Astrocyte (in vitro differentiated cells and primary cell): ENCODE measurements at regions not wholly inside any gene's neighbourhood (a gene's known extent, or its start where the extent isn't known, plus 50 kb on each side); places are given as distances from the start of the nearest gene placed in this dataset.

Experiments used
- DNase-seq: peaks from one replicate; pipeline ENCODE4 v3.0.0-alpha.2; 2010; ENCODE audit warnings: low read depth
- FAIRE-seq: peaks from 2 replicates; lab custom pipeline; 2011; peaks lifted over from hg19 to GRCh38; lab: Jason Lieb, UNC
- H2AFZ ChIP-seq: 2 replicates; pipeline ENCODE4 v1.6.0; 2012; ENCODE audit warnings: low read depth, low read length, inconsistent platforms
- H3K27ac ChIP-seq: 2 replicates; pipeline ENCODE4 v1.5.1; 2011; ENCODE audit warnings: low read depth, low read length, inconsistent platforms
- H3K27me3 ChIP-seq: 2 replicates; pipeline ENCODE4 v1.6.0; 2011; ENCODE audit warnings: low read length, inconsistent platforms; ENCODE audit not compliant: insufficient read depth
- H3K36me3 ChIP-seq: 2 replicates; pipeline ENCODE4 v1.5.1; 2011; ENCODE audit warnings: low read length, inconsistent platforms; ENCODE audit not compliant: insufficient read depth
- H3K4me1 ChIP-seq: 2 replicates; pipeline ENCODE4 v1.5.1; 2011; ENCODE audit warnings: low read length, inconsistent platforms; ENCODE audit not compliant: insufficient read depth
- H3K4me2 ChIP-seq: 2 replicates; pipeline ENCODE4 v1.6.0; 2012; ENCODE audit warnings: low read length, inconsistent platforms
- H3K4me3 ChIP-seq: 2 replicates; pipeline ENCODE4 v1.5.1; 2011; ENCODE audit warnings: low read depth, mild to moderate bottlenecking, low read length, inconsistent platforms; ENCODE audit not compliant: insufficient read depth
- H3K79me2 ChIP-seq: 2 replicates; pipeline ENCODE4 v1.6.0; 2012; ENCODE audit warnings: mild to moderate bottlenecking, low read length, inconsistent platforms; ENCODE audit not compliant: insufficient read depth
- H3K9ac ChIP-seq: 2 replicates; pipeline ENCODE4 v1.6.0; 2012; ENCODE audit warnings: mild to moderate bottlenecking, low read length, inconsistent platforms
- H3K9me3 ChIP-seq: 2 replicates; pipeline ENCODE4 v1.5.1; 2012; ENCODE audit warnings: low read depth, mild to moderate bottlenecking, low read length, inconsistent platforms; ENCODE audit not compliant: insufficient read depth
- H4K20me1 ChIP-seq: 2 replicates; pipeline ENCODE4 v1.6.0; 2012; ENCODE audit warnings: low read length, inconsistent platforms; ENCODE audit not compliant: insufficient read depth
- H3K27ac Mint-ChIP-seq: one replicate; pipeline ENCODE4 v1.8.0; 2021; ENCODE audit warnings: mild to moderate bottlenecking, mixed read lengths; ENCODE audit not compliant: unreplicated experiment
- H3K27me3 Mint-ChIP-seq: one replicate; pipeline ENCODE4 v1.8.0; 2021; ENCODE audit warnings: low read depth, mixed read lengths; ENCODE audit not compliant: unreplicated experiment
- H3K36me3 Mint-ChIP-seq: one replicate; pipeline ENCODE4 v1.8.0; 2021; ENCODE audit warnings: low read depth, mixed read lengths; ENCODE audit not compliant: unreplicated experiment
- H3K4me1 Mint-ChIP-seq: one replicate; pipeline ENCODE4 v1.8.0; 2021; ENCODE audit warnings: low read depth, mixed read lengths; ENCODE audit not compliant: unreplicated experiment
- H3K4me3 Mint-ChIP-seq: one replicate; pipeline ENCODE4 v1.8.0; 2021; ENCODE audit warnings: mild to moderate bottlenecking, moderate library complexity, mixed read lengths; ENCODE audit not compliant: unreplicated experiment
- H3K9me3 Mint-ChIP-seq: one replicate; pipeline ENCODE4 v1.8.0; 2021; ENCODE audit warnings: mild to moderate bottlenecking, mixed read lengths; ENCODE audit not compliant: unreplicated experiment
- EZH2 ChIP-seq: IDR thresholded peaks from 2 replicates; pipeline ENCODE4 v1.6.1; 2012; ENCODE audit warnings: mild to moderate bottlenecking, low read length, inconsistent platforms; ENCODE audit not compliant: insufficient read depth
- TF ChIP-seq, protein P1 (sequence below): IDR thresholded peaks from 2 replicates; pipeline ENCODE4 v1.5.1; 2011; ENCODE audit warnings: low read depth, mild to moderate bottlenecking, inconsistent platforms, low read length, moderate library complexity; ENCODE audit not compliant: insufficient read depth

DNA sequence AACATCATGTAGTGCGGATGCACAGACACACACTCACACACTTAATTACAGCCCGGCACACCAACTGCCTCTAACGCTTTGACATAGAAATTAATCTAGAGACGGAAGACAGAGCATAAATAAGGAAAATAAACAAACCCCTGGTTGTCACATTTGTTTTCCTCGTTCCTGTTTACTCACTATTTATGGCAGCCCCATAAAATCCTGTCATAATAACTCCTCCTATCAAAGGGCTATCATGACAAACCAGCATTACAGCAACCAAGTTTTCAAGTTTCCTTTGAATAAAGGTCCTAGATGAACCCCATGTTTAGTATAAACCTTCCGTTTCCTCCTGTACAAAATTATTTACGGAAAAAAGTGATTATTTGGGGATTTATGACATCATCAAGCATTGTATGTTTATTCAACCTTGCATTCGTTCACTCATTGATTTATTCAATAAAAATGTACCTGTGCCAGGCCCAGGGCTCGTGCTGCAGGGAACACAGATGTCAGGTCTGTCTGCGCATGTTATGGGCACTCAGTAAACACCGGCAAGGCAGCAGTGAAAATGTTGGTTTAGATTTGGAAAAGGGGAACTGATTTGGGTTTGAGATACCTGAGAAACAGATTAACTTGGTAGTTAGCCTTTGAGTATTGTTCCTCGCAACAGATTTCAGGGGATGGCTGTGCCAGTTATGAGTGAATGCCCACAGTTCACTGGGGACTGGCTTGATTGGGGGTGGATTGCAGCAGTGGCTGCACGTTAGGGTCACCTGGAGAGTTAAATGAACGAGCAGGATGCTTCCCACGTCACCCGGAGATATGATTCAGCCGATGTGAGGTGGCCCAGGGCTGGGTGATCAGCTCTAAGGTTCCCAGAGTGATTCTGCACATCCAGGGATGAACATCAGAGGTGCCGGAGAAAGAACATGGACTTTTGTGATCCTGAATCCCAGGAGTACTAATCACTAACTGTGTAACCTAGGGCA is 295.3 kb upstream of the FOXQ1 start:
- Histone ChIP-seq H3K4me1 (no peaks in the 10 kb centered on the region), H3K4me2 (no peak overlapping the region), H3K4me3 (no peak overlapping the region), H3K27ac (no peak overlapping the region), H3K27me3 (peaks cover 9% of the 10 kb centered on the region), H3K9ac (no peak overlapping the region), H4K20me1 (no peaks in the 10 kb centered on the region), H3K79me2 (no peaks in the 10 kb centered on the region), H3K36me3 (no peaks in the 10 kb centered on the region), H3K9me3 (peaks cover 14% of the 10 kb centered on the region), H2AFZ (no peak overlapping the region)
- Mint-ChIP-seq H3K9me3 (peaks cover 10% of the 10 kb centered on the region), H3K27me3 (peaks cover 17% of the 10 kb centered on the region), H3K27ac (no peak overlapping the region), H3K36me3 (no peaks in the 10 kb centered on the region), H3K4me1 (no peaks in the 10 kb centered on the region), H3K4me3 (no peak overlapping the region)
- FAIRE-seq (no peak), DNase-seq (no peak)
- no peak for TF ChIP-seq EZH2
- TF ChIP-seq, protein P1, sequence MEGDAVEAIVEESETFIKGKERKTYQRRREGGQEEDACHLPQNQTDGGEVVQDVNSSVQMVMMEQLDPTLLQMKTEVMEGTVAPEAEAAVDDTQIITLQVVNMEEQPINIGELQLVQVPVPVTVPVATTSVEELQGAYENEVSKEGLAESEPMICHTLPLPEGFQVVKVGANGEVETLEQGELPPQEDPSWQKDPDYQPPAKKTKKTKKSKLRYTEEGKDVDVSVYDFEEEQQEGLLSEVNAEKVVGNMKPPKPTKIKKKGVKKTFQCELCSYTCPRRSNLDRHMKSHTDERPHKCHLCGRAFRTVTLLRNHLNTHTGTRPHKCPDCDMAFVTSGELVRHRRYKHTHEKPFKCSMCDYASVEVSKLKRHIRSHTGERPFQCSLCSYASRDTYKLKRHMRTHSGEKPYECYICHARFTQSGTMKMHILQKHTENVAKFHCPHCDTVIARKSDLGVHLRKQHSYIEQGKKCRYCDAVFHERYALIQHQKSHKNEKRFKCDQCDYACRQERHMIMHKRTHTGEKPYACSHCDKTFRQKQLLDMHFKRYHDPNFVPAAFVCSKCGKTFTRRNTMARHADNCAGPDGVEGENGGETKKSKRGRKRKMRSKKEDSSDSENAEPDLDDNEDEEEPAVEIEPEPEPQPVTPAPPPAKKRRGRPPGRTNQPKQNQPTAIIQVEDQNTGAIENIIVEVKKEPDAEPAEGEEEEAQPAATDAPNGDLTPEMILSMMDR, result no peak

DNA sequence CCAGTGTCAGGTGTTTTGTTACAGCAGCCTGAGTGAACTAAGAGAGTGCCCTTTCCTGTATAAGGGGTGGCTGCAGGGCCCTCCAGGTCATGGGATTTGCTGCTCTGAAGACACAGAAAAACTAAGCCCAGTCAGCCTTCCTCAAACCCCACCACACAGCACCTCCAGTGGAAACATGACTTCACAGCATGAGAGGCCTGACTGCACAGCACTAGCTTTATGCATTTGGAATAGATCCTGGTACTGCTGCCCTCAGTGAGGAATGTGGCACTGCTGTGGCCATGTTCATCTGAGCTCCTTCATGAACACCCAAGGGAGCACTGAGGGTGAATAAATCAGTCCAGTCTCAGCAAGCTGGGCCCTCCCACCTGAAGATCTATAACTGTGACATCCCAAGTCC is 296.1 kb upstream of the FOXQ1 start:
- no peak overlapping the region for H3K27ac ChIP-seq
- peaks cover 16% of the 10 kb centered on the region for H3K9me3 ChIP-seq
- FAIRE-seq (no peak), DNase-seq (no peak)
- Mint-ChIP-seq H3K27me3 (peaks cover 12% of the 10 kb centered on the region), H3K27ac (no peak overlapping the region), H3K4me3 (no peak overlapping the region), H3K36me3 (no peaks in the 10 kb centered on the region), H3K9me3 (peaks cover 5% of the 10 kb centered on the region), H3K4me1 (no peaks in the 10 kb centered on the region)
- no peak overlapping the region for H3K4me2 ChIP-seq
- no peak overlapping the region for H3K4me3 ChIP-seq
- no peaks in the 10 kb centered on the region for H4K20me1 ChIP-seq
- H3K4me1 ChIP-seq, result no peaks in the 10 kb centered on the region
- no peak overlapping the region for H3K9ac ChIP-seq
- H3K79me2 ChIP-seq, result no peaks in the 10 kb centered on the region
- H3K27me3 ChIP-seq, result peaks cover 9% of the 10 kb centered on the region
- TF ChIP-seq EZH2, result no peak
- TF ChIP-seq, protein P1, result no peak
- no peak overlapping the region for H2AFZ ChIP-seq
- no peaks in the 10 kb centered on the region for H3K36me3 ChIP-seq

DNA sequence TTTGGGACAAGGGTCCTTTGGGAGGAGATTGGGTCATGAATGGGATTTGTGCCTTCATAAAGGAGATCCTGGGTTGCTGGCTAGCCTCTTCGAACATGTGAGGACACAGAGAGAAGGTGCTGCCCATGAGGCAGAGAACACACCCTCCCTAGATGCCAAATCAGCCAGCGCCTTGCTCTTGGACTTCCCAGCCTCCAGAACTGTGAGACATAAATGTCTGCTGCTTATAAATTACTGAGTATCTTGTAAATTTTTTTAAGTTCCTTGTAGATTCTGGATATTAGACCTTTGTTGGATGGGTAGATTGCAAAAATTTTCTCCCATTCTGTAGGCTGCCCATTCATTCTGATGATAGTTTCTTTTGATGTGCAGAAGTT is 297.5 kb upstream of the FOXQ1 start:
- Histone ChIP-seq H3K36me3 (no peaks in the 10 kb centered on the region), H3K4me3 (no peak overlapping the region), H3K9me3 (peaks cover 13% of the 10 kb centered on the region), H3K79me2 (no peaks in the 10 kb centered on the region), H3K9ac (no peak overlapping the region), H3K27me3 (peaks cover 9% of the 10 kb centered on the region), H3K4me2 (no peak overlapping the region), H2AFZ (no peak overlapping the region), H4K20me1 (no peaks in the 10 kb centered on the region), H3K27ac (no peak overlapping the region), H3K4me1 (no peaks in the 10 kb centered on the region)
- Mint-ChIP-seq H3K36me3 (no peaks in the 10 kb centered on the region), H3K9me3 (peaks cover 5% of the 10 kb centered on the region), H3K27me3 (peaks cover 20% of the 10 kb centered on the region), H3K4me1 (no peaks in the 10 kb centered on the region), H3K4me3 (no peak overlapping the region), H3K27ac (no peak overlapping the region)
- TF ChIP-seq, protein P1, result no peak
- no peak for TF ChIP-seq EZH2
- FAIRE-seq (no peak), DNase-seq (no peak)
